C4-2B (cell line): ENCODE measurements at regions not wholly inside any gene's neighbourhood (a gene's known extent, or its start where the extent isn't known, plus 50 kb on each side); places are given as distances from the start of the nearest gene placed in this dataset.

Experiments
- CTCF ChIP-seq: fragments of 450-650 bp; conservative IDR thresholded peaks from 2 replicates; pipeline ENCODE4 v1.5.1; 2017; ENCODE audit warnings: mild to moderate bottlenecking
- ZFX ChIP-seq: fragments of 450-650 bp; IDR thresholded peaks from 2 replicates; pipeline ENCODE4 v1.6.1; 2017

GRCh38 chr21:18006691-18007090 is 187.5 kb upstream of the C21orf91 start:
- TF ChIP-seq CTCF (no peak), ZFX (no peak)
